Transverse colon (tissue), 4 donors: ENCODE measurements at regions not wholly inside any gene's neighbourhood (a gene's known extent, or its start where the extent isn't known, plus 50 kb on each side); places are given as distances from the start of the nearest gene placed in this dataset.

Source experiments
- DNase-seq: peaks from one replicate; pipeline ENCODE4 v3.0.0-alpha.2; 2019
- H3K27ac ChIP-seq, 4 donors: fragments of 200-600 bp; sonication (generic); 2 replicates each; pipeline ENCODE4 v1.5.1; 2016 to 2018; ENCODE audit warnings: inconsistent platforms in 4 of 4
- H3K27me3 ChIP-seq: fragments of 200-600 bp; sonication (generic); 2 replicates; pipeline ENCODE4 v1.5.1; 2017; ENCODE audit warnings: inconsistent platforms
- H3K36me3 ChIP-seq, 4 donors: fragments of 200-600 bp; sonication (generic); 2 replicates each; pipeline ENCODE4 v1.5.1; 2017 to 2019; ENCODE audit warnings: inconsistent platforms in 4 of 4
- H3K4me1 ChIP-seq, 4 donors: fragments of 200-600 bp; sonication (generic); 2 replicates each; pipeline ENCODE4 v1.5.1; 2017 to 2020; ENCODE audit warnings: inconsistent platforms in 4 of 4
- H3K4me3 ChIP-seq, 4 donors: fragments of 200-600 bp; sonication (generic); 1 replicate in 1 of 4; 2 replicates in 3 of 4; pipeline versions ENCODE4 v1.5.1 to v1.6.1; 2017 to 2019; ENCODE audit warnings: inconsistent platforms in 4 of 4
- H3K9me3 ChIP-seq, 2 donors: fragments of 200-600 bp; sonication (generic); 2 replicates each; pipeline ENCODE4 v1.5.1; 2017 to 2019; ENCODE audit warnings: inconsistent platforms in 2 of 2
- EP300 ChIP-seq: sonication (generic); formaldehyde crosslinking; IDR thresholded peaks from one replicate; pipeline ENCODE4 v1.6.1; 2017; ENCODE audit warnings: antibody characterized with exemption, low read depth
- POLR2A ChIP-seq: fragments of 450-650 bp; IDR thresholded peaks from one replicate; pipeline ENCODE4 v1.6.1; 2016; ENCODE audit warnings: antibody characterized with exemption, mild to moderate bottlenecking, moderate library complexity
- POLR2AphosphoS5 ChIP-seq, 3 donors: sonication (generic); formaldehyde crosslinking; IDR thresholded peaks; one replicate each; pipeline ENCODE4 v1.6.1; 2016; ENCODE audit warnings: antibody characterized with exemption in 3 of 3
- WGBS, 2 donors: methylation state at CpG; one replicate each; pipeline ENCODE4 v1.1.5; 2018; ENCODE audit warnings: low coverage in 1 of 2; 5-methylcytosine and 5-hydroxymethylcytosine counted together
- in situ Hi-C, 4 donors: fragments of 200-750 bp; cut with MboI; loops; one replicate each; pipeline versions ENCODE4 v1.15.0 to v1.15.1; 2017; ENCODE audit warnings: low sequenced_read_pairs in 3 of 4, low pct_ligation_motif_present in 1 of 4, low pct_unique_long_range_greater_than_20kb in 1 of 4
- intact Hi-C: fragments of 100-400 bp; cut with DNase I; formaldehyde crosslinking; loops from one replicate; pipeline ENCODE4 v1.15.1; 2023; ENCODE audit warnings: low total_unique reads
- TF ChIP-seq, protein P1 (sequence below), 5 experiments: fragments of 200-600 bp in 3 of 5; fragments of 450-650 bp in 2 of 5; sonication (generic) in 3 of 5; IDR thresholded peaks; 1 replicate in 2 of 5; 2 replicates in 3 of 5; pipeline ENCODE4 v1.5.1; 2016 to 2017; ENCODE audit warnings: antibody characterized with exemption in 5 of 5, inconsistent platforms in 3 of 5, mild to moderate bottlenecking in 2 of 5, moderate library complexity in 1 of 5

- H3K27ac ChIP-seq, result no peak overlapping the region
- WGBS, 2 donors, result 69 to 81% methylated on average over 4 of the region's 4 CpGs
- no peak overlapping the region for H3K4me3 ChIP-seq
- TF ChIP-seq, protein P1, sequence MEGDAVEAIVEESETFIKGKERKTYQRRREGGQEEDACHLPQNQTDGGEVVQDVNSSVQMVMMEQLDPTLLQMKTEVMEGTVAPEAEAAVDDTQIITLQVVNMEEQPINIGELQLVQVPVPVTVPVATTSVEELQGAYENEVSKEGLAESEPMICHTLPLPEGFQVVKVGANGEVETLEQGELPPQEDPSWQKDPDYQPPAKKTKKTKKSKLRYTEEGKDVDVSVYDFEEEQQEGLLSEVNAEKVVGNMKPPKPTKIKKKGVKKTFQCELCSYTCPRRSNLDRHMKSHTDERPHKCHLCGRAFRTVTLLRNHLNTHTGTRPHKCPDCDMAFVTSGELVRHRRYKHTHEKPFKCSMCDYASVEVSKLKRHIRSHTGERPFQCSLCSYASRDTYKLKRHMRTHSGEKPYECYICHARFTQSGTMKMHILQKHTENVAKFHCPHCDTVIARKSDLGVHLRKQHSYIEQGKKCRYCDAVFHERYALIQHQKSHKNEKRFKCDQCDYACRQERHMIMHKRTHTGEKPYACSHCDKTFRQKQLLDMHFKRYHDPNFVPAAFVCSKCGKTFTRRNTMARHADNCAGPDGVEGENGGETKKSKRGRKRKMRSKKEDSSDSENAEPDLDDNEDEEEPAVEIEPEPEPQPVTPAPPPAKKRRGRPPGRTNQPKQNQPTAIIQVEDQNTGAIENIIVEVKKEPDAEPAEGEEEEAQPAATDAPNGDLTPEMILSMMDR (IDR thresholded peaks at IDR 0.05), result no peak
- TF ChIP-seq EP300 (no peak), POLR2AphosphoS5 (IDR thresholded peaks at IDR 0.05) (no peak), POLR2A (no peak)
- no peaks in the 10 kb centered on the region for H3K36me3 ChIP-seq
- H3K4me1 ChIP-seq, result no peaks in the 10 kb centered on the region
- DNase-seq, result no peak
- H3K27me3 ChIP-seq, result no peaks in the 10 kb centered on the region
- in situ Hi-C loops (no loop called here), intact Hi-C loops (no loop called here)
- H3K9me3 ChIP-seq, result peaks cover 0 to 13% of the 10 kb centered on the region in 2 donors
These were observed 406.0 kb upstream of the ZEB2 start for GRCh38 chr2:144925886-144926285.

- no peak for DNase-seq
- intact Hi-C loops (no loop called here), in situ Hi-C loops (no loop called here)
- TF ChIP-seq POLR2A, result no peak
- TF ChIP-seq, protein P1 (IDR thresholded peaks at IDR 0.05), result no peak
- TF ChIP-seq POLR2AphosphoS5 (IDR thresholded peaks at IDR 0.05), result no peak
- no peak for TF ChIP-seq EP300
- H3K27ac ChIP-seq, result no peak overlapping the region
- H3K4me3 ChIP-seq, result no peak overlapping the region
- H3K27me3 ChIP-seq, result no peaks in the 10 kb centered on the region
- H3K36me3 ChIP-seq, result no peaks in the 10 kb centered on the region
- H3K4me1 ChIP-seq, result no peaks in the 10 kb centered on the region
- H3K9me3 ChIP-seq, result peaks cover 0 to 13% of the 10 kb centered on the region in 2 donors
These were observed 404.9 kb upstream of the ZEB2 start for GRCh38 chr2:144924827-144925226.

DNA sequence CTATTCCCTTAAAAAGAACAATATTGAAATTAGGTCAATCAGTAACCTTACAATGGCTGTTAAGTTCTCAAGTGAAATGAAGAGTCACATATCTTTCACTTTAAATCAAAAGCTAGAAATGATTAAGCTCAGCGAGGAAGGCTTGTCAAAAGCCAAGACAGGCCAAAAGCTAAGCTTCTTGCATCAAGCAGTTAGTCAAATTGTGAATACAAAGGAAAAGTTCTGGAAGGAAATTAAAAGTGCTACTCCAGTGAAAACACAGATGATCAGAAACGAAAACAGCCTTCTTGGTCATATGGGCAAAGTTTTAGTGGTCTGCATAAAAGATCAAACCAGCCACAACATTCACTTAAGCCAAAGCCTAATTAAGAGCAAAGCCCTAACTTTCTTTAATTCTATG lies 402.6 kb upstream of the ZEB2 start:
- in situ Hi-C loops (no loop called here), intact Hi-C loops (no loop called here)
- TF ChIP-seq EP300, result no peak
- no peak for TF ChIP-seq POLR2A
- no peak for TF ChIP-seq POLR2AphosphoS5 (IDR thresholded peaks at IDR 0.05)
- TF ChIP-seq, protein P1 (IDR thresholded peaks at IDR 0.05), result no peak
- Histone ChIP-seq H3K36me3 (no peaks in the 10 kb centered on the region), H3K27me3 (no peaks in the 10 kb centered on the region), H3K4me3 (no peak overlapping the region), H3K9me3 (peaks cover 0 to 1% of the 10 kb centered on the region in 2 donors), H3K27ac (no peak overlapping the region), H3K4me1 (no peaks in the 10 kb centered on the region)
- DNase-seq, result no peak
- WGBS, 2 donors, result 56 to 83% methylated on average over 2 of the region's 2 CpGs

- in situ Hi-C loops, result no loop called here
- WGBS, 2 donors, result 92 to 97% methylated on average over 3 of the region's 3 CpGs
- intact Hi-C loops, result no loop called here
- Histone ChIP-seq H3K36me3 (no peaks in the 10 kb centered on the region), H3K4me1 (no peaks in the 10 kb centered on the region), H3K27ac (no peak overlapping the region), H3K27me3 (no peaks in the 10 kb centered on the region), H3K9me3 (no peaks in the 10 kb centered on the region), H3K4me3 (no peak overlapping the region)
- no peak for TF ChIP-seq POLR2AphosphoS5 (IDR thresholded peaks at IDR 0.05)
- TF ChIP-seq, protein P1 (IDR thresholded peaks at IDR 0.05), result no peak
- no peak for TF ChIP-seq POLR2A
- TF ChIP-seq EP300, result no peak
- no peak for DNase-seq
These were observed 401.0 kb upstream of the ZEB2 start for GRCh38 chr2:144920755-144921530.
